ENCODE measurements at regions not wholly inside any gene's neighbourhood (a gene's known extent, or its start where the extent isn't known, plus 50 kb on each side); places are given as distances from the start of the nearest gene placed in this dataset.

- TF ChIP-seq EP300 (IDR thresholded peaks at IDR 0.05), result no peak
- TF ChIP-seq, protein P1, sequence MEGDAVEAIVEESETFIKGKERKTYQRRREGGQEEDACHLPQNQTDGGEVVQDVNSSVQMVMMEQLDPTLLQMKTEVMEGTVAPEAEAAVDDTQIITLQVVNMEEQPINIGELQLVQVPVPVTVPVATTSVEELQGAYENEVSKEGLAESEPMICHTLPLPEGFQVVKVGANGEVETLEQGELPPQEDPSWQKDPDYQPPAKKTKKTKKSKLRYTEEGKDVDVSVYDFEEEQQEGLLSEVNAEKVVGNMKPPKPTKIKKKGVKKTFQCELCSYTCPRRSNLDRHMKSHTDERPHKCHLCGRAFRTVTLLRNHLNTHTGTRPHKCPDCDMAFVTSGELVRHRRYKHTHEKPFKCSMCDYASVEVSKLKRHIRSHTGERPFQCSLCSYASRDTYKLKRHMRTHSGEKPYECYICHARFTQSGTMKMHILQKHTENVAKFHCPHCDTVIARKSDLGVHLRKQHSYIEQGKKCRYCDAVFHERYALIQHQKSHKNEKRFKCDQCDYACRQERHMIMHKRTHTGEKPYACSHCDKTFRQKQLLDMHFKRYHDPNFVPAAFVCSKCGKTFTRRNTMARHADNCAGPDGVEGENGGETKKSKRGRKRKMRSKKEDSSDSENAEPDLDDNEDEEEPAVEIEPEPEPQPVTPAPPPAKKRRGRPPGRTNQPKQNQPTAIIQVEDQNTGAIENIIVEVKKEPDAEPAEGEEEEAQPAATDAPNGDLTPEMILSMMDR (IDR thresholded peaks at IDR 0.05), result no peak
- TF ChIP-seq POLR2A (IDR thresholded peaks at IDR 0.05), result no peak
- no peak for TF ChIP-seq POLR2AphosphoS5 (IDR thresholded peaks at IDR 0.05)
- H3K27ac ChIP-seq, result no peak overlapping the region
- H3K27me3 ChIP-seq, result no peaks in the 10 kb centered on the region
- H3K36me3 ChIP-seq, result no peaks in the 10 kb centered on the region
- WGBS, 2 donors, result 71 to 72% methylated on average over 3 of the region's 3 CpGs
- no peak overlapping the region for H3K4me3 ChIP-seq
- no peak for DNase-seq
- peak in 1 of 2 donors; percentile 71 for ATAC-seq (ENCODE audit: low FRiP score in 2 of 2)
- no peaks in the 10 kb centered on the region for H3K9me3 ChIP-seq
- H3K4me1 ChIP-seq, result no peaks in the 10 kb centered on the region
Measured at GRCh38 chr13:54884682-54885081, 1856.1 kb downstream of the OLFM4 start.

DNA sequence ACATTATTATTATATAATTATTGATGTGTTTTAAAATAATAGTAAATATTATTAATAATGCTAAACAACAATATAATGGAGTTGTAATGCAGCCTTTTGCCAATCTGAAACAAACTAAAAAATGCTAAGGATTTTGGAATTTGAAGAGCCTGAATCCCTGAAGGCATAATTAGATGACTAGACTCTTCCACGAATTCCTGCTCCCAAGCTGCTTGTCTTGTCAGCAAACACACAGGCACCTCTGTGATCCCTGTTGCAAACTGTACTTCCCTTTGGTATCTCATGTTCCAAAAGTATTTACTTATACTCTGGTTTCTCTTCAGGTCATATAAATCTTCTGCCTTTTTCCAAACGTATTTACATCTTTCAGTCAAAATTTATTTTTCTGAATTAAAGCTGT, 1862.4 kb downstream of the OLFM4 start:
- WGBS, 2 donors, result 48 to 58% methylated on average over 2 of the region's 2 CpGs
- H3K27me3 ChIP-seq, result no peaks in the 10 kb centered on the region
- DNase-seq (no peak), ATAC-seq (ENCODE audit: low FRiP score in 2 of 2) (no peak)
- TF ChIP-seq, protein P1 (IDR thresholded peaks at IDR 0.05), result no peak
- no peak for TF ChIP-seq POLR2A (IDR thresholded peaks at IDR 0.05)
- TF ChIP-seq POLR2AphosphoS5 (IDR thresholded peaks at IDR 0.05), result no peak
- TF ChIP-seq EP300 (IDR thresholded peaks at IDR 0.05), result no peak
- no peaks in the 10 kb centered on the region for H3K4me1 ChIP-seq
- no peaks in the 10 kb centered on the region for H3K36me3 ChIP-seq
- H3K27ac ChIP-seq, result no peak overlapping the region
- H3K4me3 ChIP-seq, result no peak overlapping the region
- no peaks in the 10 kb centered on the region for H3K9me3 ChIP-seq

DNA sequence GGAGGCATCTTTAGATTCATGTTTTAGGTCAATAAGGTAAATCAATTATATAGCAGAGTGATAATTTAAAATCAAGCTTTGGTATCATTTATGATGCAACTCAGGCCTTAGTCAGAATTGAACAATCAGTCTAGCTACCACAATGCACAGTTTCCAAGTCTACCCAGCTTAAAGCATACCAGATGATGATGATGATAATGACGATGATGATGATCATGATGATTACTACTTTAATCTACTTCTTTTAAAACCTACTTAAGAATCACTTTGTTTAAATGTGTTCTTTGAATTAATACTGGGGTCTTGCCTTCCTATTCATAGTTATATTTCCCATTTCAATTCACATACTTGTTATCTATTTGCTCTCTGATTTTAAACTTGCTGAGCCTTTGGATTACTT, 1872.7 kb downstream of the OLFM4 start:
- Histone ChIP-seq H3K27ac (no peak overlapping the region), H3K27me3 (no peaks in the 10 kb centered on the region), H3K9me3 (no peaks in the 10 kb centered on the region), H3K4me3 (no peak overlapping the region), H3K4me1 (no peaks in the 10 kb centered on the region), H3K36me3 (no peaks in the 10 kb centered on the region)
- 81 to 92% methylated on average over 1 of the region's 1 CpG for WGBS, 2 donors
- no peak for ATAC-seq (ENCODE audit: low FRiP score in 2 of 2)
- TF ChIP-seq POLR2AphosphoS5 (IDR thresholded peaks at IDR 0.05), result no peak
- no peak for TF ChIP-seq POLR2A (IDR thresholded peaks at IDR 0.05)
- TF ChIP-seq EP300 (IDR thresholded peaks at IDR 0.05), result no peak
- TF ChIP-seq, protein P1 (IDR thresholded peaks at IDR 0.05), result no peak
- no peak for DNase-seq

GRCh38 chr13:54912367-54912766, 1883.8 kb downstream of the OLFM4 start:
- no peak for ATAC-seq (ENCODE audit: low FRiP score in 2 of 2)
- Histone ChIP-seq H3K4me3 (no peak overlapping the region), H3K36me3 (no peaks in the 10 kb centered on the region), H3K27ac (no peak overlapping the region), H3K27me3 (no peaks in the 10 kb centered on the region), H3K9me3 (peaks cover 0 to 4% (median 0%) of the 10 kb centered on the region in 4 donors), H3K4me1 (no peaks in the 10 kb centered on the region)
- WGBS, 2 donors, result 64 to 72% methylated on average over 3 of the region's 3 CpGs
- no peak for DNase-seq
- TF ChIP-seq POLR2A (IDR thresholded peaks at IDR 0.05) (no peak), EP300 (IDR thresholded peaks at IDR 0.05) (no peak), POLR2AphosphoS5 (IDR thresholded peaks at IDR 0.05) (no peak)
- TF ChIP-seq, protein P1 (IDR thresholded peaks at IDR 0.05), result no peak

DNA sequence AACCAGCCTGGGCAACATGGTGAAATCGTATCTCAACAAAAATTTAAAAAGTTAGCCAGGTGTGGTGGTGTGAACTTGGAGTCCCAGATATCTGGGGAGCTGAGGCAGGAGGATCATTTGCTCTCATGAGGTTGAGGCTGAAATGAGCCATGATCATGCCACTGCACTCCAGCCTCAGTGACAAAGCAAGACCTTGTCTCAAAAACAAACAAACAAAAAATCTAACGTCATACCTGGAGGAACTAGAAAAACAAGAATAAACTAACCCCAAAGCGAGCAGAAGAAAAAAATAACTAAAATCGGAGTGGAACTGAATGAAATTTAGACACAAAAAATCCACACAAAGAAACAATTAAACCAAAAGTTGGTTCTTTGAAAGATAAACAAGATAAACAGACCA, 1885.1 kb downstream of the OLFM4 start:
- Histone ChIP-seq H3K27me3 (no peaks in the 10 kb centered on the region), H3K4me1 (no peaks in the 10 kb centered on the region), H3K36me3 (no peaks in the 10 kb centered on the region), H3K27ac (no peak overlapping the region), H3K9me3 (peaks cover 0 to 4% (median 0%) of the 10 kb centered on the region in 4 donors), H3K4me3 (no peak overlapping the region)
- no peak for TF ChIP-seq POLR2A (IDR thresholded peaks at IDR 0.05)
- no peak for TF ChIP-seq EP300 (IDR thresholded peaks at IDR 0.05)
- TF ChIP-seq, protein P1 (IDR thresholded peaks at IDR 0.05), result no peak
- TF ChIP-seq POLR2AphosphoS5 (IDR thresholded peaks at IDR 0.05), result no peak
- DNase-seq, result no peak
- ATAC-seq (ENCODE audit: low FRiP score in 2 of 2), result no peak
- 83% methylated on average over 4 of the region's 4 CpGs for WGBS, 2 donors
